ENCODE measurements at regions not wholly inside any gene's neighbourhood (a gene's known extent, or its start where the extent isn't known, plus 50 kb on each side); places are given as distances from the start of the nearest gene placed in this dataset.
"Not testable (repeated sequence)": the region's sequence is repeated elsewhere in the genome, so short reads cannot be mapped to it uniquely, and the experiment has no call there.

DNA sequence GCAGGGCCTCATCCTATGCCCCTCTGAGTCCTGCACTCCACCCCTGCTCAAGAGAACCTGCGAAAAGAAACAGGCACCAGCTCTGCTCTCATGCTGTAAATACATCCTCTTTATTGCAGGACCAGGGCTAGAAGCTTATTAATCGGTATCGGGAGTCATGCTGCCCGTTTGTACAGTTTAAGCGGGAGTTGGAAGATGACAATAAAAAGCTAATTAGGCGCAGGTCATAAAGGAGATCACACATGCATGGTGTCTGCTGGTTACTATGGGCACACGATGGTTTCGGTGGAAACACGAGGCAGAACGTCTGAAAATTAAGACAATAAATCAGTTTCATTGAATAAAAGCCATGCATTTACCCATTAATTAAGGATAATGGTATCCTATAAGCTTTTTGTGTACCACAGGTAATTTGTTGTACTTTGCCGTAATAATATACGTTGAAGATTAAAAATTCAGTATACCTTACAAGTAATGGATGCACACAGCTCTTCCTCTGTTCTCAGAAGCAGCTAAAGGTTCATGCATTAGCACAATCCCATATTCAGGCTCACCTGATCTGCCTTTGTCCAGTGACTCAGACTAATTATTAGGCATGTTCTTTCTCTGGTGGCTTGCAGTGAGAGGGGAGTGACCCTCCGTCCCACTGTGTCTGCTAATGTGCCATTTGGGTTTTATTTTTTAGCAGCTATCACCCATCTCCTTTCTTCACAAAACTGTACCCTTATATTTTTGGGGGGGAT is 406.0 kb downstream of the TSHZ3 start:
- no peak for DNase-seq (ENCODE audit: low read depth in 2 of 2)

DNA sequence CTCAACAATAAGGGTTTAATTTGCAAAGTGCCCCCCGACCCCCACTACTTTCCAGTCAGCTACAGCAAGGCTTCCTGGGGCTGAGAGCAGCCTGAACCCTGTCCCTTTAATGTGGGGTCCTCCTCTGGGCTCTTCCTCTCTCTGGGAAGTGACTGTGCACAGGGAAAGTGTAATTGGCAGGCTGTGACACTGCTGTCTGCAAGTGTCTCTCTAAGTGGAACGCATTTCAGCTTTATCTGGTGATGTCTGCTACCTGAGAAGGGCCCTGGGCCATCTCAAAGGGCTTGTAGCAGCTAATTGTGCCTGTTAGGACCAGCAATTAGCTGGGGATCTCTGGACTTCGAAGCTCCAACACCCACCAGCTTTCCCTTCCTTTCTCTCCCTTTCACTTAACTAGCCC is 406.6 kb downstream of the TSHZ3 start:
- DNase-seq (ENCODE audit: low read depth in 2 of 2) = no peak

DNA sequence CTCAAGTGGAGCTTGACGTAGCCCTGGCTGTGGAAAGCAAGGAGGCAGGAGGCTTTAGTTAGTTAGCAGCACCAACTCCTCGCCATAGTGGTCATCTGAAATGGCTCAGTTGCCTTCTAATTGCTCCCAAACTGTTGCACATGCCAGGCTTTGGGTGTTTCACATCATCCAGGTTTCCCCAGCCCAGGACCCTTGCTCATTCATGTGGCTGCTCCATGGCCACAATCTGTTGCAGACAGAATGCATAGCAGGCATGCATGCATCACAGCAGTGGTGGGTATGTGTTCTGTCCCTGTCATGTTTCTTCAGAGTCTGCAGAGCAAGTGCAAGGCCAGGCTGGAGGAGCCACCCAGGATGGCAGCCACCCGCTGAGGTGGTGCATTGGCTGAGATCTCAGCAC is 407.6 kb downstream of the TSHZ3 start:
- no peak for DNase-seq (ENCODE audit: low read depth in 2 of 2)

- no peak for DNase-seq (ENCODE audit: low read depth in 2 of 2)
These were observed 413.0 kb downstream of the TSHZ3 start for GRCh38 chr19:30936276-30936675.

GRCh38 chr19:30935146-30935545 is 414.1 kb downstream of the TSHZ3 start:
- no peak for DNase-seq (ENCODE audit: low read depth in 2 of 2)

DNA sequence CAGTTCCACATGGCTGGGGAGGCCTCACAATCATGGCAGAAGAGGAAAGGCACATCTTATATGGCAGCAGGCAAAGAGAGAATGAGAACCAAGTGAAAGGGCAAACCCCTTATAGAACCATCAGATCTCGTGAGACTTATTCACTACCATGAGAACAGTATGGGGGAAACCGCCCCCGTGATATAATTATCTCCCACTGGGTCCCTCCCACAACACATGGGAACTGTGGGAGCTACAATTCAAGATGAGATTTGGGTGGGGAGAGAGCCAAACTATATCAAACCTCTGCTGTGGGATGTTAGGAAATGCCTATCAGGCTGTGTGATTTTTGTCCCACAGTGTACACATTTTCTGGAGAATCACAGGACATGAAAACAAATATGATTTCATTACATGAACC is 415.8 kb downstream of the TSHZ3 start:
- DNase-seq (ENCODE audit: low read depth in 2 of 2) = not testable (repeated sequence)

- DNase-seq (ENCODE audit: low read depth in 2 of 2) = no peak
These were observed 416.4 kb downstream of the TSHZ3 start for GRCh38 chr19:30932854-30933253.

- DNase-seq (ENCODE audit: low read depth in 2 of 2) = no peak
These were observed 418.1 kb downstream of the TSHZ3 start for GRCh38 chr19:30930941-30931706.

DNA sequence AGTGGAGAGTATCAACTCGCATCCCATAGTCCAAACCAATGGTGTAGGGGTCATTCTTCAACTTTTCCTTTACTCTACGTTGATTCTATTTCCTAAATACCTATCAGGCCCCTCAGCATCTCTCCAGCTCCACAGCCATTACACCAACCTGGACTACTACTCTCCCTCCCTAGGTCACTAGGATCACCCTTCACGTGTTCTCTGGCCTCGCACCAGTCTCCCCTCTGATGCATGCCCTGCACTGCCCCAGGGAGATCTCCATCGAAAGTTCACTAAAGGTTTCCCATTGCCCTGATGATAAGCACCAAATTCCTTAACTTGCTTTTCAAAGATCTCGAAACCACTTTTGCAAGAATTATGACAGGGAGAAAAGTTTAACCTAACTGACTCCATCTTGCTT is 421.5 kb downstream of the TSHZ3 start:
- DNase-seq (ENCODE audit: low read depth in 2 of 2) = no peak

DNA sequence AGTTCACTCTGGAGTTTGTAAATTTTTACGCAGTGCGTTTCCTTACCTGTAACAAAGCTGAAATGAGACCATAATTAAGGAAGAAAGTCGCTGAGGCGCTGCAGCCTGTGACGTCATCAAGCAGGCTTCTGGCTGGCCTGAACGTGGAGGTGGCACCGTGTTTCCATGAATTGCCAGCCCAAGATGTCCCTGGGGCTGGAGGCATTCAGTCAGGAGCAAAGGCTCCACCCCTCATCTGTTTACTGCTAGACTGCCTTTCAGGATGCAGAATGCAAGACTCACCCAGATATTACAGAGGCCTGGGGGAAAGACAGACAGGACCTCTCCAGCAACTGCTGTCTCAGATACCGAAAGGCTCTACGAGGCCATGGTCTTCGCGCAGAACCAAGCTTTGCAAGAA is 424.6 kb downstream of the TSHZ3 start:
- no peak for DNase-seq (ENCODE audit: low read depth in 2 of 2)

DNA sequence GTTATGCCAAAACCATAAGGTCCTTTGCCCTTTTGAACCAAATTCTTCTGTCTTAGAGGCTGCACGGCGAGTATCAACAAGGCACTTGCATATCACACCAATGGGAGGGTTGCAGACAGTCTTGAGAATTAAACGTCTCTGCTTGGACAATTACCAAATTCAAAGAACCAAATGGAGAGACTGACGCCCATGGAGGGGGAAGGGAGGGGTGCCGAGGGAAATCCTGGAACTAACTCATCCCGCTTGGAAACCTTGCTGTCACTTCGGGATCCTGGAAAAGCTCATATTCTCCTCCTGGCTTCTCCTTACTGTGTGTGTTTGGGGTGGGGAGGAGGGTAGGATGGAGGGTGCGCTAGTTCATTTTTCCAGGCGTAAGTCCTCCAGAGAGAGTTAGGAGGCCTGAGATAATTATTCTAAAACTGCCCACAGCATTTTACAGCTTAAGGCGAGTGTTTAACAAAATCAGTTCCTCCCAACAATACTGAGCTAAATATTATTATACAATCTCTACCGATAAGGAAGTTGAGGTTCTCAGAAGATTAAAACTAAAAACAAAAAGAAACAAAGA is 425.1 kb downstream of the TSHZ3 start:
- no peak for DNase-seq (ENCODE audit: low read depth in 2 of 2)

GRCh38 chr19:30923621-30924020 is 425.6 kb downstream of the TSHZ3 start:
- no peak for DNase-seq (ENCODE audit: low read depth in 2 of 2)

DNA sequence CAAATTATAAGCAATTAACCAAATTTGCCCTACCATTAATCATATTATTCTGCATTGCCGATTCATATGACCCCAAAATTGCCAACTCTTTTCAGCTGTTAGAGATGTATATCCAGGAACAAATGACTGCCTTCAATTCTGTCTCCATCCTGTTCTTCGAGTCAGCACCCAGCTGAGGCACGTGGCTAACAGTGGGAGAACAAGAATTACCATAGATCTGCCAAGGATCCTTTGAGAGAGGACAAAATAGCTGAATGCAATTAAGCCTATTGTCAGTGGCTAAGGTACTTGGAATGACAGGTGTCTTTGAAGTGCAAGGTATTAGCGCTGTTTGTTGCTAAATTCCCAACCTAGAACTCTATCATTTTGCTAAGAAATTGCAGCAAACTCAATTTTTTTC is 426.1 kb downstream of the TSHZ3 start:
- no peak for DNase-seq (ENCODE audit: low read depth in 2 of 2)

DNA sequence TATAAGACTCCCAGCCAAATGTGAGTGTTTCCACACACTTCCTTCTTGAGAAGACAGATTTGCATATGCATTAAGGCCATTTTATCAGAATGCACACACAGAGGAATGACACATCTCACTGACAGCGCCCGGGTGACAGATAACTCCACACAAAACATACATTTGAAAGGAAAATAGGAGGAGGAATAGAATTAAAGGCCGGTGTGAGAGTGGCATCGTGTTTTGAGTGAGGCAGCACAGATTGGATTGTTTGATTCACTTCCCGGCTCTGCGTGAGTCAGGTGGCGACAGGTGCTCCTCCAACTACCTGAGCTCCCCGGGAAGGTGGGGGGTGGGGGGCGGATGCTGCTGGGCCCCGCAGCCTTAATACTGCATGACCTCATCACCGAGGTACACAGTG is 429.0 kb downstream of the TSHZ3 start:
- DNase-seq (ENCODE audit: low read depth in 2 of 2) = no peak

DNA sequence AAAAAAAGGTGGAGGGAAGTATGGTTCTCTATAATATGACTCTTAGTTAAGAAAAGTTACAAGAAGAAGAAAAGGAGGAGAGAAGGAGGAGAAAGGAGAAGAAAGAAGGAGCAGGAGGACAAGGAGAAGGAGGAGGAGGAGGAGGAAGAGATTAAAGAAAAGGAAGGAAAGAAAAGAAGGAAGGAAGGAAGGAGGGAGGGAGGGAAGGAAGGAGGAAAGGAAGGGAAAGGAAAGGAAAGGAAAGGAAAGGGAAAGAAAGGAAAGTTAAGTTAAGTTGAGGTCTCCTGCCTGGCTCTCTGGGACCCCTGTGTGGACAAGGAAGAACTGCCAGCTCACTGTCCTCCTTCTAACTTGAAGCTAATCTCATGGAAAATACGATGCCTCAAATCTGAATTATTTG is 429.5 kb downstream of the TSHZ3 start:
- DNase-seq (ENCODE audit: low read depth in 2 of 2) = no peak

- DNase-seq (ENCODE audit: low read depth in 2 of 2) = no peak
These were observed 433.0 kb downstream of the TSHZ3 start for GRCh38 chr19:30916238-30916637.

GRCh38 chr19:30911491-30911890 is 437.7 kb downstream of the TSHZ3 start:
- no peak for DNase-seq (ENCODE audit: low read depth in 2 of 2)

- no peak for DNase-seq (ENCODE audit: low read depth in 2 of 2)
These were observed 438.6 kb downstream of the TSHZ3 start for GRCh38 chr19:30910485-30911240.

GRCh38 chr19:30909216-30909615 is 440.0 kb downstream of the TSHZ3 start:
- no peak for DNase-seq (ENCODE audit: low read depth in 2 of 2)

DNA sequence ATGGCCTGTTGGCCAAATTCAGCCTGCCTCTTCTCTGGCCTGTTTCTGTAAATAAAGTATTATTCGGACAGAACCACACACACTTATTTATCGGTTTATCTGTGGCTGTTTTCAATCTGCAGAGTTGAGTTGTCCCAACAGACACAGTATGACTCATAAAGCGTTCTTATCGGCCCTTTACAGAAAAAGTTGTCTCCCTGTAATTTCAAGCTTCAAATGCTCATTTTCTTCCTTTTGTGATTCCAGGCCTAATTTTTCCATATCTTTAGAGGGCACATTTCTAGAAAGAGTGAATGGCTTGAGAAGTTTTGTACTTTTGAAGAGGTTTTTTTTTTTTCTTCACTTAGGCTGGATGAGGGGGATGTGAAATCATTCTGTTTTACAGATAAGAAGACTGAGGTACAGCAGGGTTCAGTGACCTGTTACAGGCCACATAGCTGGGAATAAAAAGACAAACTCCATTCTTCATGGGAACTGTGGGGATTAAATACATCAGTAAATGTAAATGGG is 440.9 kb downstream of the TSHZ3 start:
- DNase-seq (ENCODE audit: low read depth in 2 of 2) = no peak

GRCh38 chr19:30906871-30907270 is 442.4 kb downstream of the TSHZ3 start:
- no peak for DNase-seq (ENCODE audit: low read depth in 2 of 2)

DNA sequence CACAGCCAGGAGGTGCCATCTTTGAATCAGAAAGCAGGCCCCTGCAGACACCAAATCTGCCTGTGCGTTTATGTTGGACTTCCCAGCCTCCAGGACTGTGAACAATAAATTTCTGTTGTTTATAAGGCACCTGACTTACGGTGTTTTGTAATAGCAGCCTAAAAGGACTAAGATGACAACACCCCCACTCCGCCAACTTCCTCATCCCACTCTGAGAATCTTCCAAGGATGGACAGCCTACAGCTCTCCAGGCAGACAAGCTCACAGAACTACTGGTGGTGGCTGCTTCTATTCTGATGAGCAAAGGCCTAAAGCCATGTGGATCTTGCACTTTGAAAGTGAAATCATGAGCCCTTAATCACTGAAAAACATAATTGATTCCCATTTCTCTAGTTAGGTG is 449.2 kb downstream of the TSHZ3 start:
- no peak for DNase-seq (ENCODE audit: low read depth in 2 of 2)

All from stimulated activated CD8-positive, alpha-beta memory T cell treated with anti-CD3 and anti-CD28 coated beads, Interleukin-15, amount 100 ng/mL, for 48 hours (primary cell).